ENCODE measurements at regions not wholly inside any gene's neighbourhood (a gene's known extent, or its start where the extent isn't known, plus 50 kb on each side); places are given as distances from the start of the nearest gene placed in this dataset.

DNA sequence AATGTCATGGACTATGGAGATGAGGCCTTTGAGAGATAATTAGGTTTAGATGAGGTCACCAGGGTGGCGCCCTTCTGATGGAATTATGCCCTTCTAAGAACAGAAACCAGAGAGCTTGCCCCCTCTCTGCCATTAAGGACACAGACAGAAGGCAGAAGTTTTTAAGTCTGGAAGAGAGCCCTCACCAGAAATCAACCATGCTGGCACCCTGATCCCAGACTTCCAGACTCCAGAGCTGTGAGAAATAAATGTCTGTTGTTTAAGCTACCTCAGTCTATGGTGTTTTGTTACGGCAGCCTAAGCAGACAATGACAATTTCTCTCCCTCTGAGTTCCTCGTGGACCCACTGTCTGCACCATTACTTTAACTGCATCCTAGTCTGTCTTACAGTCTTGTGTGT, 382.0 kb downstream of the GXYLT1 start:
- TF ChIP-seq ATF6 (CRISPR knock-in tag; IDR thresholded peaks at IDR 0.05) (no peak), ZNF416 (CRISPR knock-in tag; IDR thresholded peaks at IDR 0.05) (no peak), CBFB (CRISPR knock-in tag; IDR thresholded peaks at IDR 0.05; ENCODE audit: low read depth) (no peak), SP1 (CRISPR knock-in tag; conservative IDR thresholded peaks at IDR 0.05) (no peak), SMAD4 (CRISPR knock-in tag; IDR thresholded peaks at IDR 0.05) (no peak), PRRX2 (CRISPR knock-in tag; IDR thresholded peaks at IDR 0.05) (no peak), ZNF423 (CRISPR knock-in tag; IDR thresholded peaks at IDR 0.05) (no peak), CREM (CRISPR knock-in tag; IDR thresholded peaks at IDR 0.05) (no peak), ETV6 (CRISPR knock-in tag; IDR thresholded peaks at IDR 0.05) (no peak), NFYB (CRISPR knock-in tag; conservative IDR thresholded peaks at IDR 0.05; ENCODE audit: low read depth) (no peak), ZNF532 (CRISPR knock-in tag; IDR thresholded peaks at IDR 0.05; ENCODE audit: borderline replicate concordance) (no peak), FOXP1 (CRISPR knock-in tag; IDR thresholded peaks at IDR 0.05; ENCODE audit: borderline replicate concordance) (no peak), JAZF1 (CRISPR knock-in tag; IDR thresholded peaks at IDR 0.05) (no peak), E2F5 (CRISPR knock-in tag; IDR thresholded peaks at IDR 0.05) (no peak)
- TF ChIP-seq, protein P1, sequence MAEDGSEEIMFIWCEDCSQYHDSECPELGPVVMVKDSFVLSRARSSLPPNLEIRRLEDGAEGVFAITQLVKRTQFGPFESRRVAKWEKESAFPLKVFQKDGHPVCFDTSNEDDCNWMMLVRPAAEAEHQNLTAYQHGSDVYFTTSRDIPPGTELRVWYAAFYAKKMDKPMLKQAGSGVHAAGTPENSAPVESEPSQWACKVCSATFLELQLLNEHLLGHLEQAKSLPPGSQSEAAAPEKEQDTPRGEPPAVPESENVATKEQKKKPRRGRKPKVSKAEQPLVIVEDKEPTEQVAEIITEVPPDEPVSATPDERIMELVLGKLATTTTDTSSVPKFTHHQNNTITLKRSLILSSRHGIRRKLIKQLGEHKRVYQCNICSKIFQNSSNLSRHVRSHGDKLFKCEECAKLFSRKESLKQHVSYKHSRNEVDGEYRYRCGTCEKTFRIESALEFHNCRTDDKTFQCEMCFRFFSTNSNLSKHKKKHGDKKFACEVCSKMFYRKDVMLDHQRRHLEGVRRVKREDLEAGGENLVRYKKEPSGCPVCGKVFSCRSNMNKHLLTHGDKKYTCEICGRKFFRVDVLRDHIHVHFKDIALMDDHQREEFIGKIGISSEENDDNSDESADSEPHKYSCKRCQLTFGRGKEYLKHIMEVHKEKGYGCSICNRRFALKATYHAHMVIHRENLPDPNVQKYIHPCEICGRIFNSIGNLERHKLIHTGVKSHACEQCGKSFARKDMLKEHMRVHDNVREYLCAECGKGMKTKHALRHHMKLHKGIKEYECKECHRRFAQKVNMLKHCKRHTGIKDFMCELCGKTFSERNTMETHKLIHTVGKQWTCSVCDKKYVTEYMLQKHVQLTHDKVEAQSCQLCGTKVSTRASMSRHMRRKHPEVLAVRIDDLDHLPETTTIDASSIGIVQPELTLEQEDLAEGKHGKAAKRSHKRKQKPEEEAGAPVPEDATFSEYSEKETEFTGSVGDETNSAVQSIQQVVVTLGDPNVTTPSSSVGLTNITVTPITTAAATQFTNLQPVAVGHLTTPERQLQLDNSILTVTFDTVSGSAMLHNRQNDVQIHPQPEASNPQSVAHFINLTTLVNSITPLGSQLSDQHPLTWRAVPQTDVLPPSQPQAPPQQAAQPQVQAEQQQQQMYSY (CRISPR knock-in tag; IDR thresholded peaks at IDR 0.05): no peak
- TF ChIP-seq, protein P2, sequence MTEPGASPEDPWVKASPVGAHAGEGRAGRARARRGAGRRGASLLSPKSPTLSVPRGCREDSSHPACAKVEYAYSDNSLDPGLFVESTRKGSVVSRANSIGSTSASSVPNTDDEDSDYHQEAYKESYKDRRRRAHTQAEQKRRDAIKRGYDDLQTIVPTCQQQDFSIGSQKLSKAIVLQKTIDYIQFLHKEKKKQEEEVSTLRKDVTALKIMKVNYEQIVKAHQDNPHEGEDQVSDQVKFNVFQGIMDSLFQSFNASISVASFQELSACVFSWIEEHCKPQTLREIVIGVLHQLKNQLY (CRISPR knock-in tag; IDR thresholded peaks at IDR 0.05): no peak
- TF ChIP-seq, protein P3, sequence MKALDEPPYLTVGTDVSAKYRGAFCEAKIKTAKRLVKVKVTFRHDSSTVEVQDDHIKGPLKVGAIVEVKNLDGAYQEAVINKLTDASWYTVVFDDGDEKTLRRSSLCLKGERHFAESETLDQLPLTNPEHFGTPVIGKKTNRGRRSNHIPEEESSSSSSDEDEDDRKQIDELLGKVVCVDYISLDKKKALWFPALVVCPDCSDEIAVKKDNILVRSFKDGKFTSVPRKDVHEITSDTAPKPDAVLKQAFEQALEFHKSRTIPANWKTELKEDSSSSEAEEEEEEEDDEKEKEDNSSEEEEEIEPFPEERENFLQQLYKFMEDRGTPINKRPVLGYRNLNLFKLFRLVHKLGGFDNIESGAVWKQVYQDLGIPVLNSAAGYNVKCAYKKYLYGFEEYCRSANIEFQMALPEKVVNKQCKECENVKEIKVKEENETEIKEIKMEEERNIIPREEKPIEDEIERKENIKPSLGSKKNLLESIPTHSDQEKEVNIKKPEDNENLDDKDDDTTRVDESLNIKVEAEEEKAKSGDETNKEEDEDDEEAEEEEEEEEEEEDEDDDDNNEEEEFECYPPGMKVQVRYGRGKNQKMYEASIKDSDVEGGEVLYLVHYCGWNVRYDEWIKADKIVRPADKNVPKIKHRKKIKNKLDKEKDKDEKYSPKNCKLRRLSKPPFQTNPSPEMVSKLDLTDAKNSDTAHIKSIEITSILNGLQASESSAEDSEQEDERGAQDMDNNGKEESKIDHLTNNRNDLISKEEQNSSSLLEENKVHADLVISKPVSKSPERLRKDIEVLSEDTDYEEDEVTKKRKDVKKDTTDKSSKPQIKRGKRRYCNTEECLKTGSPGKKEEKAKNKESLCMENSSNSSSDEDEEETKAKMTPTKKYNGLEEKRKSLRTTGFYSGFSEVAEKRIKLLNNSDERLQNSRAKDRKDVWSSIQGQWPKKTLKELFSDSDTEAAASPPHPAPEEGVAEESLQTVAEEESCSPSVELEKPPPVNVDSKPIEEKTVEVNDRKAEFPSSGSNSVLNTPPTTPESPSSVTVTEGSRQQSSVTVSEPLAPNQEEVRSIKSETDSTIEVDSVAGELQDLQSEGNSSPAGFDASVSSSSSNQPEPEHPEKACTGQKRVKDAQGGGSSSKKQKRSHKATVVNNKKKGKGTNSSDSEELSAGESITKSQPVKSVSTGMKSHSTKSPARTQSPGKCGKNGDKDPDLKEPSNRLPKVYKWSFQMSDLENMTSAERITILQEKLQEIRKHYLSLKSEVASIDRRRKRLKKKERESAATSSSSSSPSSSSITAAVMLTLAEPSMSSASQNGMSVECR (CRISPR knock-in tag; IDR thresholded peaks at IDR 0.05; ENCODE audit: borderline replicate concordance): no peak
- Mint-ChIP-seq H3K4me1 (no peaks in the 10 kb centered on the region), H3K27ac (no peak overlapping the region), H3K27me3 (ENCODE audit: low read depth) (no peaks in the 10 kb centered on the region), H3K4me3 (no peak overlapping the region), H3K9me3 (peaks cover 19% of the 10 kb centered on the region), H3K36me3 (peaks cover 5% of the 10 kb centered on the region)
- POLR2A ChIA-PET: no interaction called here
- ATAC-seq: no peak
- DNase-seq (ENCODE audit: low spot score): no peak
- CTCF ChIA-PET: no interaction called here

Data from WTC11 (cell line).